Testis (tissue), 2 donors: ENCODE measurements at regions not wholly inside any gene's neighbourhood (a gene's known extent, or its start where the extent isn't known, plus 50 kb on each side); places are given as distances from the start of the nearest gene placed in this dataset.

Experiments
- DNase-seq: peaks from one replicate; pipeline ENCODE4 v3.0.0-alpha.2; 2019
- H3K27ac ChIP-seq, 2 donors: fragments of 200-600 bp; sonication (generic); one replicate each; pipeline ENCODE4 v1.5.1; 2019
- H3K27me3 ChIP-seq: fragments of 200-600 bp; sonication (generic); one replicate; pipeline ENCODE4 v1.5.1; 2019
- H3K36me3 ChIP-seq: fragments of 200-600 bp; sonication (generic); one replicate; pipeline ENCODE4 v1.5.1; 2017; ENCODE audit warnings: low read depth; ENCODE audit errors: missing control alignments
- H3K4me1 ChIP-seq: fragments of 200-600 bp; sonication (generic); one replicate; pipeline ENCODE4 v1.5.1; 2019
- H3K4me3 ChIP-seq, 2 donors: fragments of 200-600 bp; sonication (generic); one replicate each; pipeline ENCODE4 v1.5.1; 2017 to 2019
- H3K9me3 ChIP-seq: fragments of 200-600 bp; sonication (generic); one replicate; pipeline ENCODE4 v1.5.1; 2017
- POLR2A ChIP-seq: fragments of 450-650 bp; IDR thresholded peaks from one replicate; pipeline ENCODE4 v1.6.1; 2017; ENCODE audit warnings: antibody characterized with exemption, mild to moderate bottlenecking, moderate library complexity
- WGBS, 2 donors: methylation state at CpG; one replicate each; pipeline ENCODE4 v1.1.5; 2018; 5-methylcytosine and 5-hydroxymethylcytosine counted together
- intact Hi-C: fragments of 100-400 bp; cut with DNase I; formaldehyde crosslinking; loops from one replicate; pipeline ENCODE4 v1.15.1; 2023; ENCODE audit warnings: low total_unique reads
- TF ChIP-seq, protein P1 (sequence below), 3 experiments: fragments of 450-650 bp in 2 of 3; fragments of 200-600 bp in 1 of 3; sonication (generic) in 1 of 3; IDR thresholded peaks; one replicate each; pipeline ENCODE4 v1.5.1; 2016 to 2019; ENCODE audit warnings: antibody characterized with exemption in 3 of 3, mild to moderate bottlenecking in 2 of 3, moderate library complexity in 1 of 3

DNA sequence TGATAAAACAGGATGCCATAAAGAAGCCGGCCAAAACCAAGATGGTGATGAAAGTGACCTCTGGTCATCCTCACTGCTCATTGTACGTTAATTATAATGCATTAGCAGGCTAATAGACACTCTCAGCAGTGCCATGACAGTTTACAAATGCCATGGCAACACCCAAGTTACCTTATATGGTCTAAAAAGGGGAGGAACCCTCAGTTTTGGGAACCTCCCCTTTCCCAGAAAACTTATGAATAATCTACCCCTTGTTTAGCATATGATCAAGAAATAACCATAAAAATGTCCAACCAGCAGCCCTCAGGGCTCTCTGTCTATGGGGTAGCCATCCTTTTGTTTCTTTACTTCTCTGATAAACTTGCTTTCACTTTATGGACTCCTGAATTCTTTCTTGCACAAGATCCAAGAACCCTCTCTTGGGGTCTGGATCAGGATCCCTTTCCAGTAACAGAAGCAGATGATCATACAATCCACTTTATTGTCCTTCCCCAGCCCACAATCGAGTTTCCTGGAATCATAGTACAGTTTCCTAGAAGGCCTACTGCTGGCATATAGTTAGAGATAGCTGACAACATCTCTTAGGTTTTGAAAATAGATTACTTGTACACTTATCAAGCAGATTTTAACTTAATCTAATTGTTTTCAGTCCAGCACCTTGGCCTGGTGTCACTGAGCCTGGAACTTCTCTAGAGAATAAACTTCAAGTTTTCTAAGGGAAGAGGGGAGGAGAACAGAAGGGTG lies 266.7 kb upstream of the HMGA2 start:
- WGBS, 2 donors, result 68 to 72% methylated on average over 3 of the region's 3 CpGs
- intact Hi-C loops, result no loop called here

DNA sequence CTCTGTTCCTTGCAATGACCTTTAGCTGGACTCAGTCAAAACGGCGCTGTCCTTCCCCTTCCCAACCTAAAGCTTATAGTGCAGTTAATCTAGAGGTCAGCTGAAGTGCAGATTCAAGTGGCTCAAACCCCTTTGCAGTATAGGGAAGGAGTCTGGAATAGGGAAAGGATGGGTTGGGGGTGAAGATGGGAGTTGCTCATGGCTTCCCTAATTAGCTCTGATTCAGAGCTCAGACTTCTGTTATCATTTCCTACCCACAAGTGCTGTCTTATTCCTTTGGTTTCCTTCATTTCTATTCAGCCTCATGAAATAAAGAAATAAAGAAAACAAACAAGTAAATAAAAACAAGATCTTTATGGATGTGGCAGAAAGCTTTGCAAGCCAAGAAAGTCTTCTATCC lies 264.0 kb upstream of the HMGA2 start:
- no peaks in the 10 kb centered on the region for H3K9me3 ChIP-seq
- H3K27me3 ChIP-seq, result no peaks in the 10 kb centered on the region
- intact Hi-C loops, result no loop called here
- TF ChIP-seq, protein P1, sequence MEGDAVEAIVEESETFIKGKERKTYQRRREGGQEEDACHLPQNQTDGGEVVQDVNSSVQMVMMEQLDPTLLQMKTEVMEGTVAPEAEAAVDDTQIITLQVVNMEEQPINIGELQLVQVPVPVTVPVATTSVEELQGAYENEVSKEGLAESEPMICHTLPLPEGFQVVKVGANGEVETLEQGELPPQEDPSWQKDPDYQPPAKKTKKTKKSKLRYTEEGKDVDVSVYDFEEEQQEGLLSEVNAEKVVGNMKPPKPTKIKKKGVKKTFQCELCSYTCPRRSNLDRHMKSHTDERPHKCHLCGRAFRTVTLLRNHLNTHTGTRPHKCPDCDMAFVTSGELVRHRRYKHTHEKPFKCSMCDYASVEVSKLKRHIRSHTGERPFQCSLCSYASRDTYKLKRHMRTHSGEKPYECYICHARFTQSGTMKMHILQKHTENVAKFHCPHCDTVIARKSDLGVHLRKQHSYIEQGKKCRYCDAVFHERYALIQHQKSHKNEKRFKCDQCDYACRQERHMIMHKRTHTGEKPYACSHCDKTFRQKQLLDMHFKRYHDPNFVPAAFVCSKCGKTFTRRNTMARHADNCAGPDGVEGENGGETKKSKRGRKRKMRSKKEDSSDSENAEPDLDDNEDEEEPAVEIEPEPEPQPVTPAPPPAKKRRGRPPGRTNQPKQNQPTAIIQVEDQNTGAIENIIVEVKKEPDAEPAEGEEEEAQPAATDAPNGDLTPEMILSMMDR (IDR thresholded peaks at IDR 0.05), result no peak
- no peak for TF ChIP-seq POLR2A
- whole genome bisulfite sequencing, 2 donors, result 75 to 96% methylated on average over 2 of the region's 2 CpGs
- no peak overlapping the region for H3K27ac ChIP-seq
- H3K4me3 ChIP-seq, result no peak overlapping the region
- H3K4me1 ChIP-seq, result no peaks in the 10 kb centered on the region
- no peaks in the 10 kb centered on the region for H3K36me3 ChIP-seq
- DNase-seq, result no peak

More for the DNA sequence above, 266.7 kb upstream of the HMGA2 start:
- H3K4me1 ChIP-seq, result no peaks in the 10 kb centered on the region
- H3K4me3 ChIP-seq, result no peak overlapping the region
- H3K36me3 ChIP-seq, result no peaks in the 10 kb centered on the region
- no peaks in the 10 kb centered on the region for H3K9me3 ChIP-seq
- no peak for DNase-seq
- TF ChIP-seq POLR2A, result no peak
- TF ChIP-seq, protein P1 (IDR thresholded peaks at IDR 0.05), result no peak
- no peak overlapping the region for H3K27ac ChIP-seq
- no peaks in the 10 kb centered on the region for H3K27me3 ChIP-seq

DNA sequence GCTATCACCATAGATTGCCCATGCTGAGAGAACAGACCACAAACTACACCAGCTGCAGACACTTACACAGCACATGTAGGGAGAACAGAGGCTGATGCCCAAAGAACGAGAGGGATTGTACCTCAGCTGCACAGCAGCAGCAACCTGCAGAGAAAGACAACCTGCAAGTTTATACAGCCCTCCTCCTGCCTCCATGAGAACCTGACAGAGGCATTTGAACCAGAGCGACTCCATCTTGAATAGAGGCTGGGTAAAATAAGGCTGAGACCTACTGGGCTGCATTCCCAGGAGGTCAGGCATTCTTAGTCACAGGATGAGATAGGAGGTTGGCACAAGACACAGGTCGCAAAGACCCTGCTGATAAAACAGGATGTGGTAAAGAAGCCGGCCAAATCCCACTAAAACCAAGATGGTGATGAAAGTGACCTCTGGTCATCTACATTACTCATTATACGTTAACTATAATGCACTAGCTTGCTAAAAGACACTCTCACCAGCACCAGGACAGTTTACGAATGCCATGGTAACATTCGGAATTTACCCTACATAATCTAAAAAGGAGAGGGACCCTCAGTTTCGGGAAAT lies 262.4 kb upstream of the HMGA2 start:
- WGBS, 2 donors, result 89 to 94% methylated on average over 7 to 8 of the region's 8 CpGs
- H3K4me1 ChIP-seq, result no peaks in the 10 kb centered on the region
- intact Hi-C loops, result no loop called here
- no peaks in the 10 kb centered on the region for H3K36me3 ChIP-seq
- DNase-seq, result no peak
- no peaks in the 10 kb centered on the region for H3K27me3 ChIP-seq
- TF ChIP-seq POLR2A, result no peak
- TF ChIP-seq, protein P1 (IDR thresholded peaks at IDR 0.05), result no peak
- no peaks in the 10 kb centered on the region for H3K9me3 ChIP-seq
- H3K27ac ChIP-seq, result no peak overlapping the region
- no peak overlapping the region for H3K4me3 ChIP-seq

- intact Hi-C loops, result no loop called here
- 47 to 53% methylated on average over 11 of the region's 11 CpGs for WGBS, 2 donors
- no peak for DNase-seq
These were observed 258.4 kb upstream of the HMGA2 start for GRCh38 chr12:65565601-65566560.

More at GRCh38 chr12:65565601-65566560, 258.4 kb upstream of the HMGA2 start:
- Histone ChIP-seq H3K36me3 (no peaks in the 10 kb centered on the region), H3K27ac (no peak overlapping the region), H3K4me1 (no peaks in the 10 kb centered on the region), H3K4me3 (no peak overlapping the region), H3K27me3 (no peaks in the 10 kb centered on the region), H3K9me3 (no peaks in the 10 kb centered on the region)
- TF ChIP-seq, protein P1 (IDR thresholded peaks at IDR 0.05), result no peak
- TF ChIP-seq POLR2A, result no peak
